GM18867 (cell line): ENCODE measurements at regions not wholly inside any gene's neighbourhood (a gene's known extent, or its start where the extent isn't known, plus 50 kb on each side); places are given as distances from the start of the nearest gene placed in this dataset.

ENCODE experiments used
- ATAC-seq: cut with Tn5 transposase; IDR thresholded peaks from one replicate; pipeline ENCODE4 v1.9.1; 2021; ENCODE audit warnings: mild to moderate bottlenecking, moderate library complexity; ENCODE audit not compliant: unreplicated experiment

GRCh38 chr10:10432296-10433035 lies 585.2 kb upstream of the CELF2 start:
- no peak for ATAC-seq

GRCh38 chr10:10434312-10434711 lies 583.4 kb upstream of the CELF2 start:
- ATAC-seq, result no peak

- ATAC-seq, result no peak
Observed at GRCh38 chr10:10437886-10438285, 579.8 kb upstream of the CELF2 start.

- no peak for ATAC-seq
Observed at GRCh38 chr10:10438335-10439100, 579.2 kb upstream of the CELF2 start.

- ATAC-seq, result no peak
Observed at GRCh38 chr10:10456856-10457255, 560.8 kb upstream of the CELF2 start.

GRCh38 chr10:10460451-10460850 lies 557.2 kb upstream of the CELF2 start:
- ATAC-seq, result no peak

GRCh38 chr10:10462151-10462941 lies 555.3 kb upstream of the CELF2 start:
- ATAC-seq, result no peak

GRCh38 chr10:10471758-10472157 lies 545.9 kb upstream of the CELF2 start:
- no peak for ATAC-seq

- ATAC-seq, result no peak
Observed at GRCh38 chr10:10475812-10476211, 541.9 kb upstream of the CELF2 start.

GRCh38 chr10:10477844-10478243 lies 539.8 kb upstream of the CELF2 start:
- no peak for ATAC-seq

- ATAC-seq, result no peak
Observed at GRCh38 chr10:10479465-10479864, 538.2 kb upstream of the CELF2 start.

GRCh38 chr10:10482613-10483012 lies 535.1 kb upstream of the CELF2 start:
- no peak for ATAC-seq

- ATAC-seq, result no peak
Observed at GRCh38 chr10:10489076-10489475, 528.6 kb upstream of the CELF2 start.

GRCh38 chr10:10489805-10490571 lies 527.7 kb upstream of the CELF2 start:
- no peak for ATAC-seq

- no peak for ATAC-seq
Observed at GRCh38 chr10:10490581-10490980, 527.1 kb upstream of the CELF2 start.

GRCh38 chr10:10492420-10492819 lies 525.3 kb upstream of the CELF2 start:
- no peak for ATAC-seq

GRCh38 chr10:10493833-10494232 lies 523.8 kb upstream of the CELF2 start:
- ATAC-seq, result no peak

GRCh38 chr10:10497245-10497644 lies 520.4 kb upstream of the CELF2 start:
- no peak for ATAC-seq

- no peak for ATAC-seq
Observed at GRCh38 chr10:10498781-10499180, 518.9 kb upstream of the CELF2 start.

- peak; percentile 82 for ATAC-seq
Observed at GRCh38 chr10:10499839-10500238, 517.8 kb upstream of the CELF2 start.

- no peak for ATAC-seq
Observed at GRCh38 chr10:10500937-10501336, 516.7 kb upstream of the CELF2 start.
